ENCODE measurements at regions not wholly inside any gene's neighbourhood (a gene's known extent, or its start where the extent isn't known, plus 50 kb on each side); places are given as distances from the start of the nearest gene placed in this dataset.

GRCh38 chr16:64047207-64047606 lies 1074.7 kb downstream of the CDH11 start:
- TF ChIP-seq POLR2AphosphoS5 (IDR thresholded peaks at IDR 0.05) (no peak), EP300 (conservative IDR thresholded peaks at IDR 0.05; ENCODE audit: poor library complexity, severe bottlenecking) (no peak), CTCF (IDR thresholded peaks at IDR 0.05; ENCODE audit: poor library complexity, severe bottlenecking) (no peak), EZH2 (IDR thresholded peaks at IDR 0.05; ENCODE audit: borderline replicate concordance, insufficient read depth, low read length, poor library complexity, severe bottlenecking) (no peak), REST (IDR thresholded peaks at IDR 0.05; ENCODE audit: borderline replicate concordance) (no peak), RAD21 (conservative IDR thresholded peaks at IDR 0.05) (no peak), MXI1 (conservative IDR thresholded peaks at IDR 0.05; ENCODE audit: poor library complexity, severe bottlenecking) (no peak)
- H3K79me2 ChIP-seq (replicated peaks; ENCODE audit: insufficient read depth, low read length) = no peaks in the 10 kb centered on the region

GRCh38 chr16:64035337-64035736 lies 1086.5 kb downstream of the CDH11 start:
- Histone ChIP-seq H3K27me3 (ENCODE audit: insufficient read depth, low read depth, low read length) (no peaks in the 10 kb centered on the region), H3K9me2 (ENCODE audit: insufficient read depth, low read length) (no peaks in the 10 kb centered on the region), H3K9ac (ENCODE audit: low read length) (no peak overlapping the region), H4K20me1 (ENCODE audit: insufficient read depth) (no peaks in the 10 kb centered on the region), H3K9me3 (ENCODE audit: low read length) (no peaks in the 10 kb centered on the region), H3F3A (ENCODE audit: insufficient read depth, low read length, poor library complexity, severe bottlenecking) (no peaks in the 10 kb centered on the region), H3K4me3 (ENCODE audit: low read length) (no peak overlapping the region), H3K79me2 (replicated peaks; ENCODE audit: insufficient read depth, low read length) (no peaks in the 10 kb centered on the region), H2AFZ (ENCODE audit: low read depth, low read length) (no peak overlapping the region), H3K36me3 (ENCODE audit: insufficient read depth, low read length) (no peaks in the 10 kb centered on the region), H3K4me2 (ENCODE audit: low read length) (no peak overlapping the region), H3K27ac (ENCODE audit: low read length) (no peak overlapping the region)
- TF ChIP-seq EZH2 (IDR thresholded peaks at IDR 0.05; ENCODE audit: borderline replicate concordance, insufficient read depth, low read length, poor library complexity, severe bottlenecking) (no peak), SMC3 (conservative IDR thresholded peaks at IDR 0.05; ENCODE audit: poor library complexity) (no peak), EP300 (conservative IDR thresholded peaks at IDR 0.05; ENCODE audit: poor library complexity, severe bottlenecking) (no peak), MXI1 (conservative IDR thresholded peaks at IDR 0.05; ENCODE audit: poor library complexity, severe bottlenecking) (no peak), RAD21 (conservative IDR thresholded peaks at IDR 0.05) (no peak)

More at GRCh38 chr16:64047207-64047606, 1074.7 kb downstream of the CDH11 start:
- Histone ChIP-seq H3F3A (ENCODE audit: insufficient read depth, low read length, poor library complexity, severe bottlenecking) (no peaks in the 10 kb centered on the region), H4K20me1 (ENCODE audit: insufficient read depth) (no peaks in the 10 kb centered on the region), H3K27me3 (ENCODE audit: insufficient read depth, low read depth, low read length) (no peaks in the 10 kb centered on the region), H3K27ac (ENCODE audit: low read length) (no peak overlapping the region), H3K9me2 (ENCODE audit: insufficient read depth, low read length) (no peaks in the 10 kb centered on the region), H3K9ac (ENCODE audit: low read length) (no peak overlapping the region), H3K4me2 (ENCODE audit: low read length) (no peak overlapping the region), H3K9me3 (ENCODE audit: low read length) (no peaks in the 10 kb centered on the region), H3K4me3 (ENCODE audit: low read length) (no peak overlapping the region), H3K36me3 (ENCODE audit: insufficient read depth, low read length) (no peaks in the 10 kb centered on the region), H2AFZ (ENCODE audit: low read depth, low read length) (no peak overlapping the region)

GRCh38 chr16:64019339-64019738 lies 1102.5 kb downstream of the CDH11 start:
- TF ChIP-seq EP300 (conservative IDR thresholded peaks at IDR 0.05; ENCODE audit: poor library complexity, severe bottlenecking) (no peak), MXI1 (conservative IDR thresholded peaks at IDR 0.05; ENCODE audit: poor library complexity, severe bottlenecking) (no peak), TAF1 (IDR thresholded peaks at IDR 0.05; ENCODE audit: low read depth) (no peak), CTCF (IDR thresholded peaks at IDR 0.05; ENCODE audit: poor library complexity, severe bottlenecking) (no peak)
- H3K4me3 ChIP-seq (ENCODE audit: low read length) = no peak overlapping the region

More at GRCh38 chr16:64019339-64019738, 1102.5 kb downstream of the CDH11 start:
- Histone ChIP-seq H3K4me2 (ENCODE audit: low read length) (no peak overlapping the region), H3F3A (ENCODE audit: insufficient read depth, low read length, poor library complexity, severe bottlenecking) (peaks cover 8% of the 10 kb centered on the region), H3K9ac (ENCODE audit: low read length) (no peak overlapping the region), H3K27me3 (ENCODE audit: insufficient read depth, low read depth, low read length) (no peaks in the 10 kb centered on the region), H2AFZ (ENCODE audit: low read depth, low read length) (no peak overlapping the region), H4K20me1 (ENCODE audit: insufficient read depth) (no peaks in the 10 kb centered on the region), H3K27ac (ENCODE audit: low read length) (no peak overlapping the region), H3K36me3 (ENCODE audit: insufficient read depth, low read length) (no peaks in the 10 kb centered on the region), H3K9me3 (ENCODE audit: low read length) (no peaks in the 10 kb centered on the region), H3K9me2 (ENCODE audit: insufficient read depth, low read length) (peaks cover 3% of the 10 kb centered on the region), H3K79me2 (replicated peaks; ENCODE audit: insufficient read depth, low read length) (no peaks in the 10 kb centered on the region)
